Heart right ventricle (tissue), 16 donors: ENCODE measurements at regions not wholly inside any gene's neighbourhood (a gene's known extent, or its start where the extent isn't known, plus 50 kb on each side); places are given as distances from the start of the nearest gene placed in this dataset.

Source experiments
- ATAC-seq, 8 donors: fragments of 200-7000 bp; cut with Tn5 transposase; one replicate each; pipeline ENCODE4 v1.9.1; 2020; ENCODE audit warnings: mild to moderate bottlenecking in 8 of 8, moderate library complexity in 8 of 8, moderate number of reproducible peaks in 1 of 8
- DNase-seq, 2 donors: peaks; one replicate each; pipeline ENCODE4 v3.0.0-alpha.2; 2020
- H3K27ac ChIP-seq, 10 donors: fragments of 200-600 bp; sonication (generic) in 2 of 10; one replicate each; pipeline versions ENCODE4 v1.5.0 to v1.8.0; 2020 to 2022; ENCODE audit warnings: mild to moderate bottlenecking in 3 of 10
- H3K27me3 ChIP-seq, 7 donors: fragments of 200-600 bp; one replicate each; pipeline ENCODE4 v1.8.0; 2021 to 2022; ENCODE audit warnings: mild to moderate bottlenecking in 2 of 7
- H3K36me3 ChIP-seq, 9 donors: fragments of 200-600 bp; sonication (generic) in 1 of 9; one replicate each; pipeline versions ENCODE4 v1.5.0 to v1.8.0; 2020 to 2022; ENCODE audit warnings: mild to moderate bottlenecking in 2 of 9
- H3K4me1 ChIP-seq, 9 donors: fragments of 200-600 bp; sonication (generic) in 1 of 9; one replicate each; pipeline versions ENCODE4 v1.5.0 to v1.8.0; 2020 to 2022; ENCODE audit warnings: mild to moderate bottlenecking in 4 of 9
- H3K4me3 ChIP-seq, 10 donors: fragments of 200-600 bp; sonication (generic) in 2 of 10; one replicate each; pipeline versions ENCODE4 v1.5.0 to v1.8.0; 2020 to 2022; ENCODE audit warnings: mild to moderate bottlenecking in 7 of 10, moderate library complexity in 2 of 10
- H3K9me3 ChIP-seq, 11 donors: fragments of 200-600 bp in 10 of 11; sonication (generic) in 2 of 11; one replicate each; pipeline versions ENCODE4 v1.5.0 to v1.8.0; 2013 to 2022; ENCODE audit warnings: mild to moderate bottlenecking in 2 of 11, control low read depth in 1 of 11, moderate library complexity in 1 of 11
- CTCF ChIP-seq, 9 donors: fragments of 200-600 bp; sonication (generic) in 2 of 9; IDR thresholded peaks; one replicate each; pipeline versions ENCODE4 v1.5.0 to v1.8.0; 2021 to 2022; ENCODE audit warnings: antibody characterized with exemption in 9 of 9, mild to moderate bottlenecking in 5 of 9, moderate library complexity in 1 of 9
- WGBS, 2 donors: extraction: QIAGEN DNeasy Blood & Tissue Kit; methylation state at CpG; one replicate each; pipeline ENCODE4 v1.1.7; 2013; ENCODE audit warnings: inconsistent platforms in 1 of 2; 5-methylcytosine and 5-hydroxymethylcytosine counted together
- intact Hi-C, 10 donors: fragments of 100-400 bp; cut with DNase I; formaldehyde crosslinking; loops; one replicate each; pipeline versions ENCODE4 v1.11.1 to v1.14.2; 2022
- donor health status: Arrhythmogenic right ventricular cardiomyopathy.
- donor health status: ischemic (EF 13 %, LVEDD 7.1; RV severe dilation, severe dysfunction).
- donor health status: healthy with polysubstance abuse.
- donor health status: DM: no; HTN: yes; CAD: no.
- donor health status: DM: no; HTN: no; CAD: no.
- donor health status: ischemic (EF 25% LVEDD 6.9; RV normal size, moderate dysfunction).
- donor health status: ischemic (EF 25% LVEDD 5.7; RV mildly dilated, moderate dysfunction).
- donor health status: healthy.
- donor health status: DM: yes; HTN: yes; CAD: no.
- donor health status: Ischemic cardiomyopathy.
- donor health status: ischemic (EF 35%, LVEDD 5.7; RV mildly dilated, moderate dysfunction).
- donor health status: nonischemic (EF 11% LVEDD 7.7; RV severe dilation, severe dysfunction).
- donor health status: DM: yes; HTN: yes; CAD: no.
- donor health status: PGD.
- donor health status: ischemic (EF 29% LVEDD 5.4; RV normal size, mild dysfunction).
- donor health status: nonischemic (EF 23%, LVEDD 6.1; RV moderate dilation, normal function).

DNA sequence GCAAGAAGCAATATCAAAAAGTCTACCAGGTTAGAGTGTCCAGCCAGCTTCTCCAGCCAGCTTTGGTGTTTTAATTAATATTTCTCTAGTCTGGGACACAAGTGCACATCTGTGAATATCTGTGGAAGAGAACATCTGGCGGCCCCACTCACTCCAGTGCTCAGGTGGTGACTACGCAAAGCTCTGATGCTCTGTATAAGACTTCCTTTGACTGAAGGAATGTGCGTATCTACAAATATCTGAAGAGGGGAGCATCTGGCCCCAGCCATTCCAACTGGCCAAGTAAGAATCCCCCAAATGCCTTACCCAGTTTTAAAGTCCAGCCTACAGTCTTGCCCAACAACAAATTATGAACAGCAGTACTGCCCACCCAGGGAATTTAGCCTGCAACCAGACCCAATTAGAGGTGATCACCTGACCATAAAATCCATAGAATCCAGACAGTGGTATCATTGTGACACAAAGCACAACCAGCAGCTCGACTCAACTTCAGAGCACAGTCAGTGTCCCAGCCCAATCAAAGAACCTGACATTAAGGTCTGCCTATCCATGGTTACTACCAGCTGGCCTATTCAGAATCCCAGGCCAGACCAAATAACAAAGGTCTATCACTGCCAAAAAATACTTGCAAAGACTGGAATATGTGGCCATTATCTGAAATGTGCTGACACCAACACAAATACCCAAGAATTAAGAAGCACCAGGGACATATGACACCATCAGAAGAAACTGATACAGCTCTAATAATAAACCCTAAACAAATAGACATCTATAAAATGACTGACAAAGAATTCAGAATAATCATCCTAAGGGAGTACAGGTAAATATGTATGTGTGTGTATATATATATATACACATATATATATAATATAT lies 76.1 kb upstream of the MANEA start:
- DNase-seq = no peak
- no peaks in the 10 kb centered on the region for H3K36me3 ChIP-seq
- H3K27me3 ChIP-seq = no peaks in the 10 kb centered on the region
- intact Hi-C loops = no loop called here
- H3K27ac ChIP-seq = no peak overlapping the region
- WGBS, 2 donors = 92 to 93% methylated on average over 4 of the region's 4 CpGs
- no peak for ATAC-seq
- no peak overlapping the region for H3K4me3 ChIP-seq
- no peaks in the 10 kb centered on the region for H3K4me1 ChIP-seq
- no peak for TF ChIP-seq CTCF (IDR thresholded peaks at IDR 0.05)
- peaks cover 0 to 47% (median 14%) of the 10 kb centered on the region in 11 donors for H3K9me3 ChIP-seq

DNA sequence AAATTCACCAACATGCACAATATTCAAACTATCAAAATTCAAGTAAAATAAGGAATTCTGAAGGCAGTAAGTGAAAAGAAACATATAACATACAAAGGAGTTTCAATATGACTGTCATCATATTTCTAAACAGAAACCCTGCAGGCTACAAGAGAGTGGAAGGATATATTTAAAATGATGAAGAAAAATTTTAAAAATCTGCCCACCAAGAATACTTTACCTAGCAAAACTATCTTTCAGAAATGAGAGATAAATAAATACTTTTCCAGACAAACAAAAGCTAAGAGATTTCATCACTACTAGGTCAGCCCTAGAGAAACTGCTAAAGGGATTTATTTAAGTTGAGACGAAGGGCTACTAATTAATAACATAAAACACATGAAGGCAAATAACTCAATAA lies 73.8 kb upstream of the MANEA start:
- H3K27me3 ChIP-seq = no peaks in the 10 kb centered on the region
- DNase-seq (no peak), ATAC-seq (no peak)
- no peak overlapping the region for H3K27ac ChIP-seq
- TF ChIP-seq CTCF (IDR thresholded peaks at IDR 0.05) = no peak
- WGBS, 2 donors = 90 to 94% methylated on average over 1 of the region's 1 CpG
- no peaks in the 10 kb centered on the region for H3K4me1 ChIP-seq
- H3K9me3 ChIP-seq = peaks cover 0 to 36% (median 14%) of the 10 kb centered on the region in 11 donors
- intact Hi-C loops = no loop called here
- no peak overlapping the region for H3K4me3 ChIP-seq
- no peaks in the 10 kb centered on the region for H3K36me3 ChIP-seq

DNA sequence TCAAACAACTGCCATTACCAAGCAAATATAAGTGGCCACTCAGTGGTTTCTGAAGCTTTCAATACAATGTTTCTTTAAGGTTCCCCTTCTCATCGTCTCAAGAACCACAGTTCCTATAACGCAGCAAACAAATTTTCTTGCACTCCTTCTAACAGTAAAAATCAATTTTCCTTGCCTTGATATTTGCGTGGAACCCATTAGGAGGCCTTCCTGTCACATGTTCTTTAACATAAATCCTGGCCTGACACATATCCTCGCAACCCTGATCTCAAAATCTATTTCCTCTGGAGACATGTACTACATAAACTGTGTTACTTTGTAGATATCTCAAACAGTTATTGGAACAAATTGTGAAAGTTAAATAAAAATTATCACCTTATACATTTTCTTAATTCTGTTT lies 65.9 kb upstream of the MANEA start:
- Histone ChIP-seq H3K9me3 (peaks cover 0 to 5% (median 0%) of the 10 kb centered on the region in 11 donors), H3K4me3 (no peak overlapping the region), H3K27ac (no peak overlapping the region), H3K27me3 (no peaks in the 10 kb centered on the region), H3K4me1 (no peaks in the 10 kb centered on the region), H3K36me3 (no peaks in the 10 kb centered on the region)
- WGBS, 2 donors = 44 to 47% methylated on average over 4 of the region's 4 CpGs
- no peak for TF ChIP-seq CTCF (IDR thresholded peaks at IDR 0.05)
- intact Hi-C loops = no loop called here
- no peak for ATAC-seq
- no peak for DNase-seq

GRCh38 chr6:95515975-95516374 lies 61.4 kb upstream of the MANEA start:
- no peak overlapping the region for H3K4me3 ChIP-seq
- H3K36me3 ChIP-seq = no peaks in the 10 kb centered on the region
- H3K9me3 ChIP-seq = no peaks in the 10 kb centered on the region
- no peak overlapping the region for H3K27ac ChIP-seq
- intact Hi-C loops = no loop called here
- TF ChIP-seq CTCF (IDR thresholded peaks at IDR 0.05) = no peak
- no peak for DNase-seq
- WGBS, 2 donors = 57 to 62% methylated on average over 2 of the region's 2 CpGs
- ATAC-seq = no peak
- H3K4me1 ChIP-seq = no peaks in the 10 kb centered on the region
- no peaks in the 10 kb centered on the region for H3K27me3 ChIP-seq
